CD4-positive, alpha-beta T cell (primary cell): ENCODE measurements at regions not wholly inside any gene's neighbourhood (a gene's known extent, or its start where the extent isn't known, plus 50 kb on each side); places are given as distances from the start of the nearest gene placed in this dataset.

Source experiments
- ATAC-seq: fragments of 200-7000 bp; cut with Tn5 transposase; one replicate; pipeline ENCODE4 v1.10.0; 2022; ENCODE audit warnings: mild to moderate bottlenecking; ENCODE audit not compliant: poor library complexity
- CTCF ChIA-PET: fragments of 350-600 bp; sonication (Branson Sonifier 250); formaldehyde crosslinking; loops from one replicate; lab custom pipeline; 2021; ENCODE audit warnings: antibody characterized with exemption, inconsistent platforms; lab: Charles Lee
- POLR2A ChIA-PET: fragments of 350-600 bp; sonication (Branson Sonifier 250); formaldehyde crosslinking; loops from one replicate; lab custom pipeline; 2021; ENCODE audit warnings: antibody characterized with exemption, inconsistent platforms; lab: Charles Lee
- DNase-seq, 14 experiments: peaks; one replicate each; pipeline ENCODE4 v3.0.0-alpha.2; 2013 to 2020; ENCODE audit warnings: mixed read lengths in 2 of 14
- H3K27ac ChIP-seq, 2 donors: one replicate each; pipeline versions ENCODE4 v1.5.1 to v1.7.0; 2013; ENCODE audit warnings: low read length in 2 of 2, low read depth in 1 of 2, mild to moderate bottlenecking in 1 of 2
- H3K27me3 ChIP-seq, 2 experiments: 1 replicate in 1 of 2; 2 replicates in 1 of 2; pipeline versions ENCODE4 v1.6.1 to v1.7.0; 2013; ENCODE audit warnings: low read length in 2 of 2, control low read depth in 1 of 2, mild to moderate bottlenecking in 1 of 2, moderate library complexity in 1 of 2; ENCODE audit not compliant: insufficient read depth in 2 of 2, control insufficient read depth in 1 of 2
- H3K36me3 ChIP-seq: one replicate; pipeline ENCODE4 v1.6.1; 2013; ENCODE audit warnings: low read length, control low read depth; ENCODE audit not compliant: insufficient read depth
- H3K4me1 ChIP-seq: one replicate; pipeline ENCODE4 v1.6.1; 2013; ENCODE audit warnings: low read length, control low read depth; ENCODE audit not compliant: insufficient read depth
- H3K4me3 ChIP-seq: one replicate; pipeline ENCODE4 v1.5.1; 2013; ENCODE audit warnings: mild to moderate bottlenecking, low read length, moderate library complexity
- H3K9me3 ChIP-seq, 2 experiments: 1 replicate in 1 of 2; 2 replicates in 1 of 2; pipeline versions ENCODE4 v1.6.1 to v1.7.0; 2013; ENCODE audit warnings: low read length in 2 of 2, mild to moderate bottlenecking in 2 of 2, control low read depth in 1 of 2, moderate library complexity in 1 of 2; ENCODE audit not compliant: control insufficient read depth in 1 of 2, insufficient read depth in 1 of 2
- H3K27ac Mint-ChIP-seq: one replicate; pipeline ENCODE4 v1.8.0; 2020; ENCODE audit warnings: mixed read lengths
- H3K27me3 Mint-ChIP-seq: one replicate; pipeline ENCODE4 v1.8.0; 2021; ENCODE audit warnings: mixed read lengths
- H3K36me3 Mint-ChIP-seq: one replicate; pipeline ENCODE4 v1.8.0; 2021; ENCODE audit warnings: low read depth, mixed read lengths
- H3K4me1 Mint-ChIP-seq: one replicate; pipeline ENCODE4 v1.8.0; 2021; ENCODE audit warnings: low read depth, mixed read lengths
- H3K4me3 Mint-ChIP-seq: one replicate; pipeline ENCODE4 v1.8.0; 2020; ENCODE audit warnings: mild to moderate bottlenecking, mixed read lengths
- H3K9me3 Mint-ChIP-seq: one replicate; pipeline ENCODE4 v1.8.0; 2020; ENCODE audit warnings: mixed read lengths
- intact Hi-C, 2 experiments: fragments of 100-400 bp; cut with DNase I in 1 of 2; cut with micrococcal nuclease in 1 of 2; formaldehyde crosslinking; loops; one replicate each; pipeline versions ENCODE4 v1.15.1 to v1.9.0; 2023 to 2025; cut with DNase I, micrococcal nuclease
- TF ChIP-seq, protein P1 (sequence below): fragments of 200-600 bp; IDR thresholded peaks from one replicate; pipeline ENCODE4 v1.8.0; 2022; ENCODE audit warnings: antibody characterized with exemption, mild to moderate bottlenecking

DNA sequence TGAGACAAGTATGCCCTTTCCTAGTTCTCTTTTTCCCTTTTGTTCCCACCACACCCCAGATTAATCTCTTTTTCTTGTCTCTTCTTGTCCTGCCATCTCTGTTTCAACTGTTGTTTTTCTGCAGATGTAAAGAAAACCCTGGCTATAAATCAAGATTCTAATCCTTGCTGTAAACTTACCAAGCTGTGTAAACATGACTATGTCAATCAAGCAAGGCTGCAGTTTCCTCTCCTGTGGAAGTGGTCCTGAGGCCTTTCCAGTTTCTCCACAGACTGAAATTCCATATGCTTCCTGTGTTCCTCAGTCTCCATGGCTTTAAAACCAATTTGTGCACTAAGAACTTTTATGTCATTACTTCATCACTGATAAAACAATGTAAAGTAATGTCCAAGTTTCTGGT lies 288.8 kb upstream of the PIK3C3 start:
- TF ChIP-seq, protein P1, sequence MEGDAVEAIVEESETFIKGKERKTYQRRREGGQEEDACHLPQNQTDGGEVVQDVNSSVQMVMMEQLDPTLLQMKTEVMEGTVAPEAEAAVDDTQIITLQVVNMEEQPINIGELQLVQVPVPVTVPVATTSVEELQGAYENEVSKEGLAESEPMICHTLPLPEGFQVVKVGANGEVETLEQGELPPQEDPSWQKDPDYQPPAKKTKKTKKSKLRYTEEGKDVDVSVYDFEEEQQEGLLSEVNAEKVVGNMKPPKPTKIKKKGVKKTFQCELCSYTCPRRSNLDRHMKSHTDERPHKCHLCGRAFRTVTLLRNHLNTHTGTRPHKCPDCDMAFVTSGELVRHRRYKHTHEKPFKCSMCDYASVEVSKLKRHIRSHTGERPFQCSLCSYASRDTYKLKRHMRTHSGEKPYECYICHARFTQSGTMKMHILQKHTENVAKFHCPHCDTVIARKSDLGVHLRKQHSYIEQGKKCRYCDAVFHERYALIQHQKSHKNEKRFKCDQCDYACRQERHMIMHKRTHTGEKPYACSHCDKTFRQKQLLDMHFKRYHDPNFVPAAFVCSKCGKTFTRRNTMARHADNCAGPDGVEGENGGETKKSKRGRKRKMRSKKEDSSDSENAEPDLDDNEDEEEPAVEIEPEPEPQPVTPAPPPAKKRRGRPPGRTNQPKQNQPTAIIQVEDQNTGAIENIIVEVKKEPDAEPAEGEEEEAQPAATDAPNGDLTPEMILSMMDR: no peak
- Histone ChIP-seq H3K36me3 (no peaks in the 10 kb centered on the region), H3K9me3 (no peaks in the 10 kb centered on the region), H3K27me3 (no peaks in the 10 kb centered on the region), H3K4me3 (no peak overlapping the region), H3K27ac (no peak overlapping the region), H3K4me1 (no peaks in the 10 kb centered on the region)
- intact Hi-C loops: no loop called here
- peaks cover 2% of the 10 kb centered on the region for H3K9me3 Mint-ChIP-seq
- ATAC-seq (no peak), DNase-seq (no peak)
- H3K36me3 Mint-ChIP-seq: no peaks in the 10 kb centered on the region
- H3K27ac Mint-ChIP-seq: no peak overlapping the region
- no peaks in the 10 kb centered on the region for H3K4me1 Mint-ChIP-seq
- POLR2A ChIA-PET: no interaction called here
- no peak overlapping the region for H3K4me3 Mint-ChIP-seq
- H3K27me3 Mint-ChIP-seq: no peaks in the 10 kb centered on the region
- CTCF ChIA-PET: no interaction called here

DNA sequence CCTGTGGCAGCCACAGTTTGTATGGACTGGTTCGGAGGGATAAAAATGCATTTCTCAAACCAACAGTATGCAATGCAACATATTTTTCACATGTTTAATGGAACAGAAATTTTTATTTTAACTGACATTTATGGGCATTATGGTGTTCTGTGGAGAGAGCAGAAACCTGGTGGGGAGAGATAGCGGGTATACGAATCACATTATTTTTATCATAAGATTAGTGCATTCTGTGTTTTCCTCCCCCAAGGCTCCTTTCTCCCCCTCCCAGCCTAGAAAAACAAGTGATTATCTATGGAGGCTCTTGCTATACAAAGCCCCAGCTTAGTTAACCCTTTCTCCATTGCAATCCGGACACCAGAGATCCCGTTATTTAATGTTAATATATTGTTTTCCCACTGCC lies 289.8 kb upstream of the PIK3C3 start:
- TF ChIP-seq, protein P1: no peak
- Histone ChIP-seq H3K27ac (no peak overlapping the region), H3K4me3 (no peak overlapping the region), H3K27me3 (no peaks in the 10 kb centered on the region), H3K9me3 (no peaks in the 10 kb centered on the region), H3K36me3 (no peaks in the 10 kb centered on the region), H3K4me1 (no peaks in the 10 kb centered on the region)
- Mint-ChIP-seq H3K27ac (no peak overlapping the region), H3K4me1 (no peaks in the 10 kb centered on the region), H3K27me3 (no peaks in the 10 kb centered on the region), H3K36me3 (no peaks in the 10 kb centered on the region), H3K9me3 (peaks cover 7% of the 10 kb centered on the region), H3K4me3 (no peak overlapping the region)
- CTCF ChIA-PET: no interaction called here
- intact Hi-C loops: no loop called here
- POLR2A ChIA-PET: no interaction called here
- no peak for ATAC-seq
- DNase-seq: no peak

DNA sequence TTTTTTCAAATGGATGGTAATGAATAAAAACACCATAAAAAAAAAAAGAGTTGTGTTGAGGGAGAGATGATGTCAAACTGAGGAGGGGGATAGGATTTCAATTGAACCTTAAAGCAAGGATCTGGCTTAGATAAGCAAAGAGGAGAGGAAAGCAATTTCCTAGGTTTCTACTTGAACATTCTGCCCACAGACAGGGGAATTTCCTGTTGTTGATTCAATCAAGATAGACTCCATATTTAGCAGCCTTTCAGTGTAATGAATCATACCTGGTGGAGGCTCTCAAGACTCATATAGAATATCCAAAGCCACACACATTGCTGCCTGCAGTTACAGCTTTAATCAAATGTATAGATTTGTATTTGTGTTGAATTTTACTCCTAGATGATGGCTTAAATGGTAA lies 294.4 kb upstream of the PIK3C3 start:
- DNase-seq (no peak), ATAC-seq (no peak)
- POLR2A ChIA-PET: no interaction called here
- no peak overlapping the region for H3K4me3 Mint-ChIP-seq
- no peaks in the 10 kb centered on the region for H3K36me3 Mint-ChIP-seq
- no peaks in the 10 kb centered on the region for H3K4me1 Mint-ChIP-seq
- H3K27ac Mint-ChIP-seq: no peak overlapping the region
- Histone ChIP-seq H3K27me3 (no peaks in the 10 kb centered on the region), H3K4me3 (no peak overlapping the region), H3K4me1 (no peaks in the 10 kb centered on the region), H3K27ac (no peak overlapping the region), H3K36me3 (no peaks in the 10 kb centered on the region), H3K9me3 (no peaks in the 10 kb centered on the region)
- intact Hi-C loops: no loop called here
- TF ChIP-seq, protein P1: no peak
- CTCF ChIA-PET: no interaction called here
- H3K9me3 Mint-ChIP-seq: peaks cover 12% of the 10 kb centered on the region
- H3K27me3 Mint-ChIP-seq: no peaks in the 10 kb centered on the region
